NCI-H524 (cell line): ENCODE measurements at regions not wholly inside any gene's neighbourhood (a gene's known extent, or its start where the extent isn't known, plus 50 kb on each side); places are given as distances from the start of the nearest gene placed in this dataset.
"Not testable (repeated sequence)": the region's sequence is repeated elsewhere in the genome, so short reads cannot be mapped to it uniquely, and the experiment has no call there.

Experiments used
- DNase-seq, 2 experiments: peaks; one replicate each; lab custom pipeline; 2025; lab: John Stamatoyannopoulos, UW

GRCh38 chr15:81819924-81820635 lies 225.7 kb downstream of the MEX3B start:
- no peak for DNase-seq

- DNase-seq, result no peak
Observed at GRCh38 chr15:81814882-81815455, 230.8 kb downstream of the MEX3B start.

DNA sequence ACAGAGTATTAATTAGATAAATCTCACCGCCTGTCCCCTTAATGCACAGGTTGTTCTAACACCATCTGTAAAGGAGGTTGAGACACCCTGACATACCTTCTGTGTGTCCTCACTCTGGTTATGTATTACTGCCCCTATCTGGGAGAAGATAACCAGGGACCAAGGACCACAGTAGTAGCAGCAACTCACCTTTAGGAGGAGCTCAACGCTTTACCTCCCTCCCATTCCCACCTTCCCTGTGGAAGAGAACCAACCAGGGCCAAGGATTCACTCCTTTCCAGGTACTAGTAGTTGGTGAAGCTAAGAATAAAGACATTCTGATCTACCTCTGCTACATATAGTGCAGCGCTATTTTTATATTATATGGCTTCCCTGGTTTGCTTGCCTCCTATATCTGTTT lies 232.6 kb downstream of the MEX3B start:
- peak; percentile 11 to 79 for DNase-seq

- DNase-seq, result no peak
Observed at GRCh38 chr15:81812456-81812855, 233.4 kb downstream of the MEX3B start.

DNA sequence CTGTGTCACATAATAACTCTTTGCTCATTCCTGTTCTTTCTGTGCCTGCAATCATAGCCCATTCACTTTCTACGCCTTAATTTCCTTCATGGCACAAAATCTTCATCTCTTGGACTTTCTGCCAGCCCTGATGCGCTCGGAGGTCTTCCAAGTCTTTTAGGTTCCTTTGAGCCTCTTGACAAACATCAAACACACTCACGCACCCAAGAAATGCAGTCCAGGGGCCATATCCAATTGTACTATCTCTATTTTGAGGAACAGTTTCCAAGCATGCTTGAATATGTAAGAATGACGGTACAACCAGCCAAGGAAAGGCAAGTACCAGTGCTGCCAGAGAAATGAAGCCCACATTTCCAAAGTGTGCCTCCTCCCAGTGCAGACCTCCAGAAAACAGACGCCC lies 234.1 kb downstream of the MEX3B start:
- no peak for DNase-seq

GRCh38 chr15:81809543-81809942 lies 236.3 kb downstream of the MEX3B start:
- peak; percentile 66 to 90 for DNase-seq

DNA sequence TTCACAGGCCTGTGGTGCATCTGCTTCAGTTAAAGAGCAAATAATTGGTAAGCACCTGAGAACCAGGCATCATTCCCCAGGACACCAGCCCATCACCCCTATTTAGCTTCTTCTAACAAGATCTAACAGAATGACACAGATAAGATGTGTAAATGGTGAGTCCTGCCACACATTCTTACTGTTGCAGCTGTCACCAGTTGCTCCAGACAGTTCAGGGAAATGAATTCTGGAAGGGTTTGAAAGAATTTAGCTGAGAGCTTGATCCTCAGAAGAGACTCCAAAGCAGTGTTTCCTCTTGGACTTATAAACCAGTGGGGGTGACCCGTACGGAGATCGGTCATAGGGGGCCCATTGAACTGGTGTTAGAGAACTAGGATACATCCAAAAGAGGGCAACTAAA lies 238.0 kb downstream of the MEX3B start:
- DNase-seq, result no peak

GRCh38 chr15:81807186-81807585 lies 238.6 kb downstream of the MEX3B start:
- peak; percentile 65 to 94 for DNase-seq

DNA sequence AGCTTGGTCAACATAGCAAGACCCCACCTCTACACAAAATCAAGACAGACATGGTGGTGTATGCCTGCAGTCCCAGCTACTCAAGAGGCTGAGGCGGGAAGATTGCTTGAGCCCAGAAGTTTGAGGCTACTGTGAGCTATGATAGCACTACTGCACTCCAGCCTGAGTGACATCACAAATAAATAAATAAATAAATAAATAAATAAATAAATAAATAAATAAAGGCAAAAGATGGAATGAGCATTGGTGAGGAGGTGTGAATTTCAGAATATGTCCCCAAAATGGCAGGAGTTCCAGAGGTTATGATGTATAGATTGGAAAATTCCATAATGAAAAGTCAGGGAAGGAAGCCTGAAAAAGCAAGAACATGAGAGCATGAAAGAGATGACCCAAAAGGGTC lies 249.9 kb downstream of the MEX3B start:
- DNase-seq, result no peak

DNA sequence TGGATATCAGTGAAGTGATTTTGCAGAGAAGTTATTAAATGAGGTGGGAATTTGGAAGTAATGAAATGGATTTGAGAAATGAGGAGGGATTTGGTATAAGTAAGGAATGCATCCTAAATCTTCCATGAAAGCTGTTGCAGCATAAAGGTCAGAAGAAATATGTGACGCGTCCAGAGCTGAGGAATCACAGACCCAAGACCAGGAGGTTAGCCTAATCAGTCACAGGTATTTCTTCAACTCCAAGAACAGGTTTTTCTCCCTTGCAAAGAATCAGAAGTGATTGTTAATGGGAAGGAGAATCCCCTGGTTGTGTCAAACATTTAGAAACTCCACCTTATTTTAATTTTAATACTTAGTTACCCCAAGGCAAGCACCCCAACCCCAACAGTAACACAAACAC lies 253.2 kb downstream of the MEX3B start:
- DNase-seq, result no peak

GRCh38 chr15:81791322-81791721 lies 254.5 kb downstream of the MEX3B start:
- not testable (repeated sequence) for DNase-seq

- DNase-seq, result no peak
Observed at GRCh38 chr15:81789403-81789802, 256.4 kb downstream of the MEX3B start.

- no peak for DNase-seq
Observed at GRCh38 chr15:81786776-81787175, 259.0 kb downstream of the MEX3B start.

- no peak for DNase-seq
Observed at GRCh38 chr15:81785679-81786078, 260.1 kb downstream of the MEX3B start.

- DNase-seq, result peak; percentile 95 to 98
Observed at GRCh38 chr15:81785181-81785580, 260.6 kb downstream of the MEX3B start.

- no peak for DNase-seq
Observed at GRCh38 chr15:81784751-81785150, 261.1 kb downstream of the MEX3B start.

GRCh38 chr15:81783586-81783985 lies 262.2 kb downstream of the MEX3B start:
- DNase-seq, result peak; percentile 26 to 50

- no peak for DNase-seq
Observed at GRCh38 chr15:81783076-81783475, 262.7 kb downstream of the MEX3B start.

DNA sequence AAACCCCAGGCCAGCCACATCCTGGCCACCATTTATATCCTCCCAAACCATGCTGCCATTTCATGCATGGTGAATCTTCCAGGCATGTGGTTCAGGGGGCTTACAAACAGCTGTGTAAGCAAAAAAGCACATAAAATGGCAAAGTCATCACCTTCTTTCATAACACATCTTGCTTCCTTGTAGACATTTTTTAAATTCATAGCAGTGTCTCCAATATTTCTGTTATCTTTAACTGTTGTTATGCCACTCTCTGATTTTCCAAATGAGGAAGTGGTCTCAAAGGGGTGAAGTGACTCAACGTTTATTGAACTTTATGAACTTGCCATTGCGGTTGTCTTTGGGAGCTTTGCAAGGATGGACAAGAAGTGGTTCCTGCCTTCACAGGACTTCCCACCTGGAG lies 264.4 kb downstream of the MEX3B start:
- DNase-seq, result no peak

- no peak for DNase-seq
Observed at GRCh38 chr15:81780966-81781365, 264.9 kb downstream of the MEX3B start.

DNA sequence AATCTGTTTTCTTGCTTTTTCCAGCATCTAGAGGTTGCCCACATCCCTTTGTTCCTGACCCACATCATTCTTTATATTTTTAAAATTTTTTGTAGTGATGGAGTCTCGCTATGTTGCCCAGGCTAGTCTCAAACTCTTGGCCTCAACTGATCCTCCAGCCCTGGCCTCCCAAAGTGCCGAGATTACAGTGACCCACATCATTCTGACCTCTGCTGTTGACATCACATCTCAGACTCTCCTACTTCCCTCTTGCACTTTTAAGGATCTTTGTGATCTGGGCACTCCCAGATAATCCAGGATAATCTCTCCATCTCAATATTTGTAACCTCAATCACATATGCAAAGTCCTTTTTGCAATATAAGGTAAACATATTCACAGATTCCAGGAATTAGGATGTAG lies 266.6 kb downstream of the MEX3B start:
- DNase-seq, result no peak

DNA sequence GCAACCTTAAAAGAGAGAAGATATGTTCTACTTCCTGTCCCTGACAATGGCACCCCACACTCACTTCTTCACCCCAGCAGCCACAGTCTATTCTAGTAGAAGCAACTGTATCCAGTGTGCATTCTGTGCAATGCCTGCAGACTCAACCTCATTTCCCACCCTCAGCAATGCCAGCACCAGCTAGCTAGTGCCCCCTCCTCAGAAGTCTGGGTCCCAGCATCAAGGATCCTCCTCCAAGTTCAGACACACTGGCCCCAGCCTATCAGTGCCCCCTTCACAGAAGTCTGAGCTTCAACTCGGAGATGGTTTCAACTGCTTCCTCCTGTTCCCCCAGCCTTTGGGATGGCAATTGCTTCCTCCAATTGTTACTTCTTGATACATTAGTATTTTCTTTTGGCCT lies 268.3 kb downstream of the MEX3B start:
- no peak for DNase-seq

DNA sequence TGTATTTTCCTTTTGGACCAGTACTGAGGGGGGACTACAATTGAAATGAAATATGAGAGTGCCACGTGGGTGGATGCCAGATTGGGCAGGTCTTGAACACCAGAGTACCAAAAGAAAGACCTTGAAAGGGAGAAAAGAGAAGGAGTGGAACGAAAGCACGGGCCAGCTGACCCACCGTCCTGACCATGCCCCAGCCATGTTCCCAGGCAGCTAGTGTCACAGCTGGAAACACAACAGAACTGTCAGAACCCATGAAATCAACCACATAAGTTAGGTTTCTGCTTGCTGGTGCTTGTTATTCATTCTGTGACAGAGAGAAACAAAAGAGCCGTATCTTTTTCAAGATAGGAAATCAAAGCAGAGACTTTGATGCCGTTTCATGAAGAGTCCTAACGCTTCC lies 268.8 kb downstream of the MEX3B start:
- no peak for DNase-seq

GRCh38 chr15:81775779-81776178 lies 270.0 kb downstream of the MEX3B start:
- DNase-seq, result not testable (repeated sequence)
